Fibroblast of lung (primary cell): ENCODE measurements at regions not wholly inside any gene's neighbourhood (a gene's known extent, or its start where the extent isn't known, plus 50 kb on each side); places are given as distances from the start of the nearest gene placed in this dataset.

Experiments
- EZH2 ChIP-seq: IDR thresholded peaks from 2 replicates; pipeline ENCODE4 v1.5.1; 2012; ENCODE audit warnings: low read length, control low read depth, mild to moderate bottlenecking; ENCODE audit errors: missing control alignments
- TF ChIP-seq, protein P1 (sequence below), 2 donors: IDR thresholded peaks in 1 of 2; conservative IDR thresholded peaks in 1 of 2; 1 replicate in 1 of 2; 2 replicates in 1 of 2; pipeline ENCODE4 v1.5.1; 2011 to 2012; ENCODE audit warnings: low read length in 2 of 2, control low read depth in 1 of 2, inconsistent platforms in 1 of 2, low read depth in 1 of 2, mild to moderate bottlenecking in 1 of 2

DNA sequence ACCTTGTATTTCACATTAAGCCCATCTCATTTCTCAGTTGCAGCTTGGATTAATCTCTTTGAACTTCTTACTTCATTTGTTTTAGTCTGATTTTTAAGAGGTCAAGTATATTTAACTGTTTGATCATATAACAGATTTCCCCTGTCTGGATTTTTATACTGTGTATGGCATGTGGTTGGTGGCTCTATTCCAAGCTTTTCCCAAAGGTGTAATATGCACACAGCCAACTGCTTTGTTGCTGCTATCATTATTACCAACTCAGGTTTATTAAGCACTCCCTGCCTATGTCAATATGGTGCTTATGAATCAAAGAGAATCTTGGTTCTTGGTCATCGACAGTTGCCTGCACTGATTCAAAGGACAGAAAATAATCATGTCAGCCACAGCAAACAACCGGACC, 92.6 kb downstream of the RAP2A start:
- TF ChIP-seq, protein P1, sequence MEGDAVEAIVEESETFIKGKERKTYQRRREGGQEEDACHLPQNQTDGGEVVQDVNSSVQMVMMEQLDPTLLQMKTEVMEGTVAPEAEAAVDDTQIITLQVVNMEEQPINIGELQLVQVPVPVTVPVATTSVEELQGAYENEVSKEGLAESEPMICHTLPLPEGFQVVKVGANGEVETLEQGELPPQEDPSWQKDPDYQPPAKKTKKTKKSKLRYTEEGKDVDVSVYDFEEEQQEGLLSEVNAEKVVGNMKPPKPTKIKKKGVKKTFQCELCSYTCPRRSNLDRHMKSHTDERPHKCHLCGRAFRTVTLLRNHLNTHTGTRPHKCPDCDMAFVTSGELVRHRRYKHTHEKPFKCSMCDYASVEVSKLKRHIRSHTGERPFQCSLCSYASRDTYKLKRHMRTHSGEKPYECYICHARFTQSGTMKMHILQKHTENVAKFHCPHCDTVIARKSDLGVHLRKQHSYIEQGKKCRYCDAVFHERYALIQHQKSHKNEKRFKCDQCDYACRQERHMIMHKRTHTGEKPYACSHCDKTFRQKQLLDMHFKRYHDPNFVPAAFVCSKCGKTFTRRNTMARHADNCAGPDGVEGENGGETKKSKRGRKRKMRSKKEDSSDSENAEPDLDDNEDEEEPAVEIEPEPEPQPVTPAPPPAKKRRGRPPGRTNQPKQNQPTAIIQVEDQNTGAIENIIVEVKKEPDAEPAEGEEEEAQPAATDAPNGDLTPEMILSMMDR (conservative IDR thresholded peaks at IDR 0.05 in 1 of 2, IDR thresholded peaks at IDR 0.05 in 1 of 2; ENCODE audit: low read depth in 1 of 2, low read length in 2 of 2): no peak
- no peak for TF ChIP-seq EZH2
